Brain microvascular endothelial cell (primary cell): ENCODE measurements at regions not wholly inside any gene's neighbourhood (a gene's known extent, or its start where the extent isn't known, plus 50 kb on each side); places are given as distances from the start of the nearest gene placed in this dataset.
"Not testable (repeated sequence)": the region's sequence is repeated elsewhere in the genome, so short reads cannot be mapped to it uniquely, and the experiment has no call there.

Experiments
- DNase-seq: peaks from one replicate; pipeline ENCODE4 v3.0.0-alpha.2; 2020
- H3K27ac ChIP-seq: fragments of 250-450 bp; sonication (Bioruptor Pico); 2 replicates; pipeline ENCODE4 v1.5.1; 2020; ENCODE audit warnings: mild to moderate bottlenecking, moderate library complexity
- H3K27me3 ChIP-seq: fragments of 250-450 bp; sonication (Bioruptor Pico); replicated peaks from 2 replicates; pipeline ENCODE4 v1.5.1; 2020; ENCODE audit warnings: mild to moderate bottlenecking
- H3K36me3 ChIP-seq: fragments of 250-450 bp; sonication (Bioruptor Pico); replicated peaks from 2 replicates; pipeline ENCODE4 v1.5.1; 2020; ENCODE audit warnings: mild to moderate bottlenecking
- H3K4me3 ChIP-seq: 2 replicates; pipeline ENCODE4 v1.5.1; 2011; ENCODE audit warnings: low read depth, mild to moderate bottlenecking, control low read depth, low read length, moderate library complexity
- in situ Hi-C: cut with HindIII; loops from 2 replicates; pipeline ENCODE4 v1.10.0; 2017; ENCODE audit warnings: low sequenced_read_pairs, low pct_ligation_motif_present
- TF ChIP-seq, protein P1 (sequence below): IDR thresholded peaks from 2 replicates; pipeline ENCODE4 v1.5.1; 2011; ENCODE audit warnings: low read depth, mild to moderate bottlenecking, moderate library complexity, low read length, control low read depth, inconsistent platforms; ENCODE audit errors: missing control alignments

- Histone ChIP-seq H3K27me3 (no peaks in the 10 kb centered on the region), H3K27ac (no peak overlapping the region), H3K36me3 (no peaks in the 10 kb centered on the region), H3K4me3 (no peak overlapping the region)
- in situ Hi-C loops: no loop called here
- no peak for DNase-seq
- TF ChIP-seq, protein P1, sequence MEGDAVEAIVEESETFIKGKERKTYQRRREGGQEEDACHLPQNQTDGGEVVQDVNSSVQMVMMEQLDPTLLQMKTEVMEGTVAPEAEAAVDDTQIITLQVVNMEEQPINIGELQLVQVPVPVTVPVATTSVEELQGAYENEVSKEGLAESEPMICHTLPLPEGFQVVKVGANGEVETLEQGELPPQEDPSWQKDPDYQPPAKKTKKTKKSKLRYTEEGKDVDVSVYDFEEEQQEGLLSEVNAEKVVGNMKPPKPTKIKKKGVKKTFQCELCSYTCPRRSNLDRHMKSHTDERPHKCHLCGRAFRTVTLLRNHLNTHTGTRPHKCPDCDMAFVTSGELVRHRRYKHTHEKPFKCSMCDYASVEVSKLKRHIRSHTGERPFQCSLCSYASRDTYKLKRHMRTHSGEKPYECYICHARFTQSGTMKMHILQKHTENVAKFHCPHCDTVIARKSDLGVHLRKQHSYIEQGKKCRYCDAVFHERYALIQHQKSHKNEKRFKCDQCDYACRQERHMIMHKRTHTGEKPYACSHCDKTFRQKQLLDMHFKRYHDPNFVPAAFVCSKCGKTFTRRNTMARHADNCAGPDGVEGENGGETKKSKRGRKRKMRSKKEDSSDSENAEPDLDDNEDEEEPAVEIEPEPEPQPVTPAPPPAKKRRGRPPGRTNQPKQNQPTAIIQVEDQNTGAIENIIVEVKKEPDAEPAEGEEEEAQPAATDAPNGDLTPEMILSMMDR: no peak
Measured at GRCh38 chr6:146984251-146984924, 219.8 kb upstream of the STXBP5 start.

- no peak overlapping the region for H3K4me3 ChIP-seq
- TF ChIP-seq, protein P1: no peak
- DNase-seq: no peak
- no peak overlapping the region for H3K27ac ChIP-seq
- H3K36me3 ChIP-seq: no peaks in the 10 kb centered on the region
- no peaks in the 10 kb centered on the region for H3K27me3 ChIP-seq
- in situ Hi-C loops: no loop called here
Measured at GRCh38 chr6:146985111-146985510, 219.1 kb upstream of the STXBP5 start.

- TF ChIP-seq, protein P1: no peak
- H3K4me3 ChIP-seq: no peak overlapping the region
- in situ Hi-C loops: no loop called here
Measured at GRCh38 chr6:146985966-146986365, 218.3 kb upstream of the STXBP5 start.

DNA sequence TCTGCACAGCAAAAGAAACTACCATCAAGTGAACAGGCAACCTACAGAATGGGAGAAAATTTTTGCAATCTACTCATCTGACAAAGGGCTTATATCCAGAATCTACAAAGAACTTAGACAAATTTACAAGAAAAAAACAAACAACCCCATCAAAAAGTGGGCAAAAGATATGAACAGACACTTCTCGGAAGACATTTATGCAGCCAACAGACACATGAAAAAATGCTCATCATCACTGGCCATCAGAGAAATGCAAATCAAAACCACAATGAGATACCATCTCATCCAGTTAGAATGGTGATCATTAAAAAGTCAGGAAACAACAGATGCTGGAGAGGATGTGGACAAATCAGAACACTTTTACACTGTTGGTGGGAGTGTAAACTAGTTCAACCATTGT lies 216.3 kb upstream of the STXBP5 start:
- H3K36me3 ChIP-seq, DNase-seq, H3K4me3 ChIP-seq, H3K27me3 ChIP-seq, H3K27ac ChIP-seq, in situ Hi-C loops: not testable (repeated sequence)

More at GRCh38 chr6:146985966-146986365, 218.3 kb upstream of the STXBP5 start:
- DNase-seq: no peak
- Histone ChIP-seq H3K36me3 (no peaks in the 10 kb centered on the region), H3K27ac (no peak overlapping the region), H3K27me3 (no peaks in the 10 kb centered on the region)

- DNase-seq: no peak
- in situ Hi-C loops: no loop called here
- TF ChIP-seq, protein P1: no peak
- peak overlapping the region; percentile 77 for H3K27ac ChIP-seq
- no peaks in the 10 kb centered on the region for H3K27me3 ChIP-seq
- H3K36me3 ChIP-seq: no peaks in the 10 kb centered on the region
- H3K4me3 ChIP-seq: no peak overlapping the region
Measured at GRCh38 chr6:146989860-146990259, 214.4 kb upstream of the STXBP5 start.

DNA sequence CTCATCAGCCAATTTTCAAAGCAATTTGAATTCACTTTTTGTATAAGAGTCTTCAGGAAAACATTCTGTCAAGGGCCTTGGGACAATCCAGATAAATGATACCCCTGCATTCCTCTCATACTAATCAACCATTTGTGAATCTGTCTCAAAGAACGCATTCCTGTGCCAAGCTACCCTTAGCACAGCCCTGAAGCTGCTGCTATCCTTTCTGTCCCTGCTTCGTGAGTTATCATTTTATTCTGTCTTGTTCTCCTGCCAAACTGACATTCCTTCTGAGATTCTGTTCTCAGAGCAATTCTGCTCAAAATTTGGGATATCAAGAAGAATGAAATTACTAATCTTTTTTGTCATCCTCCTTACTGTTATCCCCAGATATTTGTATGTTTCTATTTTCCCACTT lies 213.9 kb upstream of the STXBP5 start:
- peak; percentile 74 for DNase-seq
- H3K4me3 ChIP-seq: no peak overlapping the region
- TF ChIP-seq, protein P1: no peak
- no peaks in the 10 kb centered on the region for H3K36me3 ChIP-seq
- in situ Hi-C loops: no loop called here
- no peaks in the 10 kb centered on the region for H3K27me3 ChIP-seq
- peak overlapping the region; percentile 77 for H3K27ac ChIP-seq
